ENCODE measurements at regions not wholly inside any gene's neighbourhood (a gene's known extent, or its start where the extent isn't known, plus 50 kb on each side); places are given as distances from the start of the nearest gene placed in this dataset.

DNA sequence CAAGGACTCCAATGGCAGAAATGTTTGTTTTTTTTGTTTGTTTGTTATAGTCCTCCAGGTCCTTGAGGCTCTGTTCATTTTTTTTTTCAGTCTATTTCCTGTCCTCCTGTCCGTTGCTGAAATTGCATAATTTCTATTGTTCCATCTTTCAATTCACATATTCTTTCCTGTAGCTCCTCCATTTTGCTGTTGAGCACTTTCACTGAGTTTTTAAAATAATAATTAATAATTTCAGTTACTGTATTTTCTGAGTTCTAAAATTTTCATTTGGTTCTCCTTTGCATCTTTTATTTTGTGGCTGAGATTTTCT lies 202.3 kb upstream of the AGR3 start:
- TF ChIP-seq, protein P1, sequence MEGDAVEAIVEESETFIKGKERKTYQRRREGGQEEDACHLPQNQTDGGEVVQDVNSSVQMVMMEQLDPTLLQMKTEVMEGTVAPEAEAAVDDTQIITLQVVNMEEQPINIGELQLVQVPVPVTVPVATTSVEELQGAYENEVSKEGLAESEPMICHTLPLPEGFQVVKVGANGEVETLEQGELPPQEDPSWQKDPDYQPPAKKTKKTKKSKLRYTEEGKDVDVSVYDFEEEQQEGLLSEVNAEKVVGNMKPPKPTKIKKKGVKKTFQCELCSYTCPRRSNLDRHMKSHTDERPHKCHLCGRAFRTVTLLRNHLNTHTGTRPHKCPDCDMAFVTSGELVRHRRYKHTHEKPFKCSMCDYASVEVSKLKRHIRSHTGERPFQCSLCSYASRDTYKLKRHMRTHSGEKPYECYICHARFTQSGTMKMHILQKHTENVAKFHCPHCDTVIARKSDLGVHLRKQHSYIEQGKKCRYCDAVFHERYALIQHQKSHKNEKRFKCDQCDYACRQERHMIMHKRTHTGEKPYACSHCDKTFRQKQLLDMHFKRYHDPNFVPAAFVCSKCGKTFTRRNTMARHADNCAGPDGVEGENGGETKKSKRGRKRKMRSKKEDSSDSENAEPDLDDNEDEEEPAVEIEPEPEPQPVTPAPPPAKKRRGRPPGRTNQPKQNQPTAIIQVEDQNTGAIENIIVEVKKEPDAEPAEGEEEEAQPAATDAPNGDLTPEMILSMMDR (IDR thresholded peaks at IDR 0.05), result no peak
- TF ChIP-seq POLR2A (IDR thresholded peaks at IDR 0.05), result no peak

Measured in adrenal gland (tissue), 5 donors.